ENCODE measurements at regions not wholly inside any gene's neighbourhood (a gene's known extent, or its start where the extent isn't known, plus 50 kb on each side); places are given as distances from the start of the nearest gene placed in this dataset.

DNA sequence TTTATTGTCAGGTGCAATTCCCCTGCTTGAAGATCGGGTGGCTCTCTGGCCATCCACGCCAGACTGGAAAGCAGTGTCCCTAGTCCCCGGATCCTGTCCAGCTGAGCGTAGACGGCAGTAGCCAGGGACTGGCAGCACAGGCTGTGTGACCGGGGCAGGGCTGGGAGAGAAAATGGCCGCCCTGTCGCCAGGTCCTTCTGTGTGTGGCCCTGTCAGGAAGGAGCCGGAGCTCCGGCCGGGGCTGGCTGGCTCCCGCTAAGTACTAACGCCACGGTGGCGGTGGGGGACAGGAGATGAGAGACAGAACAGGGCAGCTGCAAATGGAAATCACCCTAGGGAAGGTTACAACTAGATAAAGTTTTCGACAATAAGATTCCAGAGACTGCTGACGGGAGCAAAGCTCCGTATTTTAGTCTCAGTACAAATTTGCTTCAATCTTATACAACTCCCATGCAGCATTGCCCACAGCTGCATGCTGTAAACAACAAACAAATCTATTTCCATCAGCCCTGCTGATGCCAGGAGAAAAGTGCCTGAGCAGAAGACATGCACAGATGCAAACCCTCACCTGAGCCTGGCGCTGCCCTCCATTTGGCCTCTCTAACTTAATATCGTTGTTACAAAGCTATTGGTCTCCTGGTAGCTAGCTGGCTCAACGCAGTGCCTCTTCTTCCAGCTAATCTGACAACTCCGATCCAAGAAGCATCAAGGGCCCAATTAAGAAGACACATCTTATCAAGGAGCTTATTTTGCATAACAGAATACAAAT lies 253.0 kb downstream of the TSHZ3 start:
- DNase-seq (ENCODE audit: low read depth in 1 of 2, low spot score in 1 of 2) (no peak), FAIRE-seq (no peak), ATAC-seq (no peak)
- no peak overlapping the region for H3K27ac ChIP-seq
- no peak overlapping the region for H3K4me2 ChIP-seq
- POLR2A ChIA-PET, result no interaction called here
- H3K4me3 ChIP-seq, result no peak overlapping the region
- peaks cover 9% of the 10 kb centered on the region for H3K9me3 ChIP-seq
- 68% methylated on average over 22 of the region's 22 CpGs for WGBS (ENCODE audit: missing lambda C conversion rate)
- TF ChIP-seq, protein P1, sequence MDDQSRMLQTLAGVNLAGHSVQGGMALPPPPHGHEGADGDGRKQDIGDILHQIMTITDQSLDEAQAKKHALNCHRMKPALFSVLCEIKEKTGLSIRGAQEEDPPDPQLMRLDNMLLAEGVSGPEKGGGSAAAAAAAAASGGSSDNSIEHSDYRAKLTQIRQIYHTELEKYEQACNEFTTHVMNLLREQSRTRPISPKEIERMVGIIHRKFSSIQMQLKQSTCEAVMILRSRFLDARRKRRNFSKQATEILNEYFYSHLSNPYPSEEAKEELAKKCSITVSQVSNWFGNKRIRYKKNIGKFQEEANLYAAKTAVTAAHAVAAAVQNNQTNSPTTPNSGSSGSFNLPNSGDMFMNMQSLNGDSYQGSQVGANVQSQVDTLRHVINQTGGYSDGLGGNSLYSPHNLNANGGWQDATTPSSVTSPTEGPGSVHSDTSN (IDR thresholded peaks at IDR 0.05), result no peak
- TF ChIP-seq HOXB13 (CRISPR knock-in tag; IDR thresholded peaks at IDR 0.05; ENCODE audit: low read depth), result no peak
- TF ChIP-seq RNF2 (IDR thresholded peaks at IDR 0.05; ENCODE audit: borderline replicate concordance, low read depth), result no peak
- no peak for TF ChIP-seq MYC (IDR thresholded peaks at IDR 0.05; ENCODE audit: borderline replicate concordance, low read length)
- TF ChIP-seq HDAC2 (IDR thresholded peaks at IDR 0.05), result no peak
- TF ChIP-seq CBX8 (IDR thresholded peaks at IDR 0.05), result no peak
- TF ChIP-seq SREBF2 (IDR thresholded peaks at IDR 0.05), result no peak
- TF ChIP-seq BHLHE40 (IDR thresholded peaks at IDR 0.05; ENCODE audit: low read depth, low read length), result no peak
- no peak for TF ChIP-seq POLR2AphosphoS2 (conservative IDR thresholded peaks at IDR 0.05; ENCODE audit: low read length)
- no peak for TF ChIP-seq CBX2 (IDR thresholded peaks at IDR 0.05; ENCODE audit: borderline replicate concordance, low read depth)
- no peak for TF ChIP-seq CHD2 (IDR thresholded peaks at IDR 0.05; ENCODE audit: low read length, partially characterized antibody)
- TF ChIP-seq NR3C1 (IDR thresholded peaks at IDR 0.05), result no peak
- no peak for TF ChIP-seq RFX5 (IDR thresholded peaks at IDR 0.05)
- TF ChIP-seq FOXS1 (CRISPR knock-in tag; IDR thresholded peaks at IDR 0.05), result no peak
- no peak for TF ChIP-seq RAD21 (conservative IDR thresholded peaks at IDR 0.05 in 1 of 2, IDR thresholded peaks at IDR 0.05 in 1 of 2)
- TF ChIP-seq ESRRA (IDR thresholded peaks at IDR 0.05; ENCODE audit: borderline replicate concordance, low read length), result no peak
- no peak for TF ChIP-seq FOSB (CRISPR knock-in tag; IDR thresholded peaks at IDR 0.05)
- TF ChIP-seq, protein P2, sequence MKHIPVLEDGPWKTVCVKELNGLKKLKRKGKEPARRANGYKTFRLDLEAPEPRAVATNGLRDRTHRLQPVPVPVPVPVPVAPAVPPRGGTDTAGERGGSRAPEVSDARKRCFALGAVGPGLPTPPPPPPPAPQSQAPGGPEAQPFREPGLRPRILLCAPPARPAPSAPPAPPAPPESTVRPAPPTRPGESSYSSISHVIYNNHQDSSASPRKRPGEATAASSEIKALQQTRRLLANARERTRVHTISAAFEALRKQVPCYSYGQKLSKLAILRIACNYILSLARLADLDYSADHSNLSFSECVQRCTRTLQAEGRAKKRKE (CRISPR knock-in tag; IDR thresholded peaks at IDR 0.05; ENCODE audit: low read depth), result no peak
- TF ChIP-seq SMC3 (IDR thresholded peaks at IDR 0.05), result no peak
- no peak for TF ChIP-seq FOSL2 (IDR thresholded peaks at IDR 0.05)
- no peak for TF ChIP-seq FOSL2 (CRISPR knock-in tag; IDR thresholded peaks at IDR 0.05)
- CTCF ChIA-PET, result interaction anchor here (0.8 to 1.4 kb wide), 2 partner anchors 24 to 38 kb away, joined by 3 to 6 read pairs; no protein-coding TSS in a partner anchor
- no peaks in the 10 kb centered on the region for H3K4me1 ChIP-seq

DNA sequence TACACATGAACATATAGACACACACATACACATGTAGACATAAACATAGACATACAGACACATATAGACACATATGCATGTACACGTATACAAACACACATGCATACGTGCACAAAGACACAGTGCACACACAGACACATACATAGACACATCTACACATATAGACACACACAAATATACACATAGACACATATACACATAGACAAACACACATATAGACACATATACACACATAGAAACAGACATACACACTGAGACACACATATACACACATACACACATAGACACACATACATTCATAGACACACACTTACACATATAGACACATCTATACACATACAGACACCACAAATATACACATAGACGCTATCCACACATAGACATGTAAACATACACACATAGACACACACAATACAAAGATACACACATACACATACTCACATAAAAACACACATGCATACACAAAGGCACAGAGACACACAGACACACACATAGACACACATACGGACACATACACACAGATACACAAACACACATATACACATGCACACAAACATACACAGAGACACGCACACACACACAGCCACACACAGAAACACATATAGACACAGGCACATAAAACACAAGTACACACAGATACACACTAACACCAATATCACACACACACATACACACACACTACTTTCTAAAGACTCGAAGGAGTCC lies 254.0 kb downstream of the TSHZ3 start:
- Histone ChIP-seq H3K4me2 (no peak overlapping the region), H3K4me1 (no peaks in the 10 kb centered on the region), H3K4me3 (no peak overlapping the region), H3K9me3 (peaks cover 11% of the 10 kb centered on the region), H3K27ac (no peak overlapping the region)
- DNase-seq (ENCODE audit: low read depth in 1 of 2, low spot score in 1 of 2) (no peak), FAIRE-seq (peak; percentile 99), ATAC-seq (no peak)
- ChIA-PET CTCF (interaction anchor here (0.6 to 1.4 kb wide), 2 partner anchors 25 to 36 kb away, joined by 3 to 6 read pairs; no protein-coding TSS in a partner anchor), POLR2A (no interaction called here)
- WGBS (ENCODE audit: missing lambda C conversion rate), result 36% methylated on average over 6 of the region's 6 CpGs
- TF ChIP-seq FOXS1 (CRISPR knock-in tag; IDR thresholded peaks at IDR 0.05) (no peak), KDM5A (IDR thresholded peaks at IDR 0.05) (no peak), ZSCAN20 (CRISPR knock-in tag; IDR thresholded peaks at IDR 0.05) (no peak), FOSL2 (IDR thresholded peaks at IDR 0.05) (no peak), FOSL2 (CRISPR knock-in tag; IDR thresholded peaks at IDR 0.05) (no peak), HOXB13 (CRISPR knock-in tag; IDR thresholded peaks at IDR 0.05; ENCODE audit: low read depth) (no peak), SMC3 (IDR thresholded peaks at IDR 0.05) (no peak), NR3C1 (IDR thresholded peaks at IDR 0.05) (no peak), CHD4 (IDR thresholded peaks at IDR 0.05; ENCODE audit: borderline replicate concordance) (no peak), ZC3H11A (IDR thresholded peaks at IDR 0.05) (no peak), TFCP2L1 (CRISPR knock-in tag; IDR thresholded peaks at IDR 0.05) (no peak), ESRRA (IDR thresholded peaks at IDR 0.05; ENCODE audit: borderline replicate concordance, low read length) (no peak), MYC (IDR thresholded peaks at IDR 0.05; ENCODE audit: borderline replicate concordance, low read length) (no peak), CBX2 (IDR thresholded peaks at IDR 0.05; ENCODE audit: borderline replicate concordance, low read depth) (no peak), HOXB5 (CRISPR knock-in tag; IDR thresholded peaks at IDR 0.05) (no peak), RAD21 (conservative IDR thresholded peaks at IDR 0.05 in 1 of 2, IDR thresholded peaks at IDR 0.05 in 1 of 2) (no peak), MAZ (IDR thresholded peaks at IDR 0.05; ENCODE audit: borderline replicate concordance, low read depth, low read length) (no peak)
- TF ChIP-seq, protein P3, sequence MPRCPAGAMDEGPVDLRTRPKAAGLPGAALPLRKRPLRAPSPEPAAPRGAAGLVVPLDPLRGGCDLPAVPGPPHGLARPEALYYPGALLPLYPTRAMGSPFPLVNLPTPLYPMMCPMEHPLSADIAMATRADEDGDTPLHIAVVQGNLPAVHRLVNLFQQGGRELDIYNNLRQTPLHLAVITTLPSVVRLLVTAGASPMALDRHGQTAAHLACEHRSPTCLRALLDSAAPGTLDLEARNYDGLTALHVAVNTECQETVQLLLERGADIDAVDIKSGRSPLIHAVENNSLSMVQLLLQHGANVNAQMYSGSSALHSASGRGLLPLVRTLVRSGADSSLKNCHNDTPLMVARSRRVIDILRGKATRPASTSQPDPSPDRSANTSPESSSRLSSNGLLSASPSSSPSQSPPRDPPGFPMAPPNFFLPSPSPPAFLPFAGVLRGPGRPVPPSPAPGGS (IDR thresholded peaks at IDR 0.05), result no peak
- TF ChIP-seq, protein P4, sequence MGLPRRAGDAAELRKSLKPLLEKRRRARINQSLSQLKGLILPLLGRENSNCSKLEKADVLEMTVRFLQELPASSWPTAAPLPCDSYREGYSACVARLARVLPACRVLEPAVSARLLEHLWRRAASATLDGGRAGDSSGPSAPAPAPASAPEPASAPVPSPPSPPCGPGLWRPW (IDR thresholded peaks at IDR 0.05), result no peak
- TF ChIP-seq, protein P5, sequence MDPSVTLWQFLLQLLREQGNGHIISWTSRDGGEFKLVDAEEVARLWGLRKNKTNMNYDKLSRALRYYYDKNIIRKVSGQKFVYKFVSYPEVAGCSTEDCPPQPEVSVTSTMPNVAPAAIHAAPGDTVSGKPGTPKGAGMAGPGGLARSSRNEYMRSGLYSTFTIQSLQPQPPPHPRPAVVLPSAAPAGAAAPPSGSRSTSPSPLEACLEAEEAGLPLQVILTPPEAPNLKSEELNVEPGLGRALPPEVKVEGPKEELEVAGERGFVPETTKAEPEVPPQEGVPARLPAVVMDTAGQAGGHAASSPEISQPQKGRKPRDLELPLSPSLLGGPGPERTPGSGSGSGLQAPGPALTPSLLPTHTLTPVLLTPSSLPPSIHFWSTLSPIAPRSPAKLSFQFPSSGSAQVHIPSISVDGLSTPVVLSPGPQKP (IDR thresholded peaks at IDR 0.05; ENCODE audit: low read depth, low read length), result no peak
